Tibial nerve (tissue), 4 donors: ENCODE measurements at regions not wholly inside any gene's neighbourhood (a gene's known extent, or its start where the extent isn't known, plus 50 kb on each side); places are given as distances from the start of the nearest gene placed in this dataset.

Experiments used
- DNase-seq, 2 donors: peaks; one replicate each; pipeline ENCODE4 v3.0.0-alpha.2; 2019; ENCODE audit warnings: low spot score in 2 of 2
- H3K27ac ChIP-seq, 4 donors: fragments of 200-600 bp; sonication (generic) in 3 of 4; one replicate each; pipeline ENCODE4 v1.5.1; 2017 to 2019; ENCODE audit warnings: mild to moderate bottlenecking in 1 of 4
- H3K27me3 ChIP-seq, 2 donors: fragments of 200-600 bp; sonication (generic) in 1 of 2; one replicate each; pipeline versions ENCODE4 v1.5.1 to v1.6.0; 2017 to 2019
- H3K36me3 ChIP-seq, 3 donors: fragments of 200-600 bp; sonication (generic); one replicate each; pipeline ENCODE4 v1.5.1; 2018 to 2019
- H3K4me1 ChIP-seq, 4 donors: fragments of 200-600 bp; sonication (generic) in 3 of 4; one replicate each; pipeline ENCODE4 v1.5.1; 2017 to 2019
- H3K4me3 ChIP-seq, 4 donors: fragments of 200-600 bp; sonication (generic) in 3 of 4; one replicate each; pipeline ENCODE4 v1.5.1; 2017 to 2019; ENCODE audit warnings: mild to moderate bottlenecking in 1 of 4, moderate library complexity in 1 of 4
- H3K9me3 ChIP-seq, 4 donors: fragments of 200-600 bp; sonication (generic) in 3 of 4; one replicate each; pipeline ENCODE4 v1.5.1; 2017 to 2019
- EP300 ChIP-seq, 2 donors: sonication (generic); formaldehyde crosslinking; IDR thresholded peaks; one replicate each; pipeline ENCODE4 v1.6.1; 2017; ENCODE audit warnings: antibody characterized with exemption in 2 of 2, mild to moderate bottlenecking in 1 of 2
- POLR2A ChIP-seq, 2 donors: fragments of 450-650 bp; IDR thresholded peaks; one replicate each; pipeline ENCODE4 v1.6.1; 2017; ENCODE audit warnings: antibody characterized with exemption in 2 of 2, mild to moderate bottlenecking in 2 of 2, moderate library complexity in 2 of 2
- WGBS, 2 donors: methylation state at CpG; one replicate each; pipeline ENCODE4 v1.1.5; 2018; 5-methylcytosine and 5-hydroxymethylcytosine counted together
- TF ChIP-seq, protein P1 (sequence below), 5 experiments: fragments of 200-600 bp in 3 of 5; fragments of 450-650 bp in 2 of 5; sonication (generic) in 3 of 5; IDR thresholded peaks; one replicate each; pipeline ENCODE4 v1.5.1; 2016 to 2019; ENCODE audit warnings: antibody characterized with exemption in 5 of 5, mild to moderate bottlenecking in 3 of 5, moderate library complexity in 2 of 5

DNA sequence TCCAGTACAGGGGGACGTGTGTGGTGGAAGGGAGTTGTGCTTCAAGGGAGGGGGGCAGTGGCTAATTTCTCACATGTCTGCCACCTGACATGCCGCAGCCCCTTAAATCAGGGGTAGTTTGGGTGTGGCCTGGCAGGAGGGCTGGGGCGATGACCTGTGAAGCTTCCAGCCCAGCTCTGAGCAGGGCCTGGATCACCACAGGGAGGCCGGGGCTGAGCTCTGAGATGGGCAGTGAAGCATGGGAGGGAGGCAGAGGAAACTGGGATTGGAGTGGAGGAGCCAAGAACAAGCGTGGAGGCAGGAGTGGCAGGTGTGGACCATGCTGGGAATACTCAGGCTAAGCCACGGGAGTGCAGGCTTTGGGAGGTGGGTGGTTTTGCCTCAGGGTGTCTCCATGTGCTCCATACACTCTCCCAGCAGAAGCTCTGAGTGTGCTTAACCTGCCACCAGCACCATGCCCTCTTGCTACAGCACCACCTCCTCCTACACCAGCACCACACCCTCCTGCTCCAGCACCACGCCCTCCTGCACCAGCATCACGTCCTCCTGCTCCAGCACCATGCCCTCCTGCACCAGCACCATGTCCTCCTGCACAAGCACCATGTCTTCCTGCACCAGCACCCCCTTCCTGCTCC is 99.3 kb upstream of the SHH start:
- Histone ChIP-seq H3K36me3 (peaks cover 0 to 16% (median 0%) of the 10 kb centered on the region in 3 donors), H3K9me3 (peaks cover 0 to 44% (median 0%) of the 10 kb centered on the region in 4 donors), H3K27me3 (no peaks in the 10 kb centered on the region), H3K4me1 (no peaks in the 10 kb centered on the region), H3K27ac (no peak overlapping the region), H3K4me3 (no peak overlapping the region)
- no peak for DNase-seq
- 74 to 76% methylated on average over 8 of the region's 8 CpGs for WGBS, 2 donors
- TF ChIP-seq POLR2A (IDR thresholded peaks at IDR 0.05) (no peak), EP300 (IDR thresholded peaks at IDR 0.05) (no peak)
- TF ChIP-seq, protein P1, sequence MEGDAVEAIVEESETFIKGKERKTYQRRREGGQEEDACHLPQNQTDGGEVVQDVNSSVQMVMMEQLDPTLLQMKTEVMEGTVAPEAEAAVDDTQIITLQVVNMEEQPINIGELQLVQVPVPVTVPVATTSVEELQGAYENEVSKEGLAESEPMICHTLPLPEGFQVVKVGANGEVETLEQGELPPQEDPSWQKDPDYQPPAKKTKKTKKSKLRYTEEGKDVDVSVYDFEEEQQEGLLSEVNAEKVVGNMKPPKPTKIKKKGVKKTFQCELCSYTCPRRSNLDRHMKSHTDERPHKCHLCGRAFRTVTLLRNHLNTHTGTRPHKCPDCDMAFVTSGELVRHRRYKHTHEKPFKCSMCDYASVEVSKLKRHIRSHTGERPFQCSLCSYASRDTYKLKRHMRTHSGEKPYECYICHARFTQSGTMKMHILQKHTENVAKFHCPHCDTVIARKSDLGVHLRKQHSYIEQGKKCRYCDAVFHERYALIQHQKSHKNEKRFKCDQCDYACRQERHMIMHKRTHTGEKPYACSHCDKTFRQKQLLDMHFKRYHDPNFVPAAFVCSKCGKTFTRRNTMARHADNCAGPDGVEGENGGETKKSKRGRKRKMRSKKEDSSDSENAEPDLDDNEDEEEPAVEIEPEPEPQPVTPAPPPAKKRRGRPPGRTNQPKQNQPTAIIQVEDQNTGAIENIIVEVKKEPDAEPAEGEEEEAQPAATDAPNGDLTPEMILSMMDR (IDR thresholded peaks at IDR 0.05): no peak

DNA sequence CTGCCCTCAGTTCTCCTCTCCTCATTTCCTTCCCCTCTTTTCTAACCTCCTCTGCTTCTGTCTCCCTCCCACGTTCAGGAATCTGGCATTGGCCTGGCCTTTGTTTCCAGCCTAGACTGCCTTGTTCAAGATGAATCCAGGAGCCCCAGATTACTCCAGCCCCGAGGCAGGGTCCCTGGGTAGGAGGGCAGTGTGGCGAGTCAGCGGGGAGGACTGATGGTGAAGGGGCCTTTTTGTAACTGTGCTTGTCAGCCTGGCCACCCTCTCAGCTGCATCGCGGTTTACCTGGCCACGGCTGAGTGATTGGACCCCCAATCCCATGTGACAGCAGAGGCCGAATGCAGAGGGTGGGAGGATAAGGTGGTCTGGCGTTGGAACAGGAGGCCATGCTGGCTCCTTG is 96.1 kb upstream of the SHH start:
- DNase-seq: no peak
- Histone ChIP-seq H3K27ac (no peak overlapping the region), H3K4me1 (no peaks in the 10 kb centered on the region), H3K4me3 (no peak overlapping the region), H3K9me3 (peaks cover 0 to 54% (median 0%) of the 10 kb centered on the region in 4 donors), H3K36me3 (peaks cover 0 to 16% (median 0%) of the 10 kb centered on the region in 3 donors), H3K27me3 (no peaks in the 10 kb centered on the region)
- WGBS, 2 donors: 62 to 78% methylated on average over 6 to 9 of the region's 9 CpGs
- TF ChIP-seq, protein P1 (IDR thresholded peaks at IDR 0.05): no peak
- TF ChIP-seq EP300 (IDR thresholded peaks at IDR 0.05): no peak

DNA sequence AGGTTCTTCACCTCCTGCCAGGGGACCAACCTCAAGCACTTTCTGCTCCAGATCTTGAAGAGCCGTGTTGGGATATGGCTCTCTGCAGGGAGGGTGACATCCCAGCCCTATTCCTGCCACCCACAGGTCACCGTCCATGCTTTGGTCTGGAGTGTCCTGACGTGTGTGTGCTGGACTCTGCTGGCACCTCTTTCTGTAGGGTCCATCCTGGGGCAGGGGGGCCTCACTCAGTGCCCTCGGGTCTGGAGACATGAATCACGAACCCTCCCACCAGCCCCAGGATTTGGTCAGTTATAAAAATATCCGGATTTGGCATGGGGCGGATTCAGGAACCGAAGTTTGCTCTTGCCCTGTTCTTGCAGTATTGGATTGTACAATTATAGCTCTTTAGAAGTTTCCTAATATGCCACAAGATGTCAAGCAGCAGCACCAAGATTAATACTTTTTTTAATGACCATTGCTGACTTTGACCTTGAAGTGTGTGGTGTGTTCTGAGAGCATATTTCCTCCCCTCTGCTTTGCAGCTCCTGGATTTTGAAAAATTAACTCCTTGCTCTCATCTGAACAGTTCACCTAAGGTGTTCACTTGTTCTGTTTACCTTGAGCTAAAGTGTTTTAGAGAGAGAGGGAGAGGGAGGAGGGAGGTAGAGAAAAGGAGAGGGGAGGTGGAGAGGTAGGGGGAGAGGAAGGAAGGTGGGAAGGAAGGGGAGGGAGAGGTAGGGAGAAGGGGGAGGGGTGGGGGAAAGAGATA is 95.4 kb upstream of the SHH start:
- DNase-seq: no peak
- Histone ChIP-seq H3K4me1 (no peaks in the 10 kb centered on the region), H3K27ac (no peak overlapping the region), H3K9me3 (peaks cover 0 to 52% (median 0%) of the 10 kb centered on the region in 4 donors), H3K4me3 (no peak overlapping the region), H3K27me3 (no peaks in the 10 kb centered on the region), H3K36me3 (peaks cover 0 to 16% (median 0%) of the 10 kb centered on the region in 3 donors)
- WGBS, 2 donors: 63 to 65% methylated on average over 7 to 8 of the region's 8 CpGs
- TF ChIP-seq POLR2A (IDR thresholded peaks at IDR 0.05) (no peak), EP300 (IDR thresholded peaks at IDR 0.05) (no peak)
- TF ChIP-seq, protein P1 (IDR thresholded peaks at IDR 0.05): no peak

DNA sequence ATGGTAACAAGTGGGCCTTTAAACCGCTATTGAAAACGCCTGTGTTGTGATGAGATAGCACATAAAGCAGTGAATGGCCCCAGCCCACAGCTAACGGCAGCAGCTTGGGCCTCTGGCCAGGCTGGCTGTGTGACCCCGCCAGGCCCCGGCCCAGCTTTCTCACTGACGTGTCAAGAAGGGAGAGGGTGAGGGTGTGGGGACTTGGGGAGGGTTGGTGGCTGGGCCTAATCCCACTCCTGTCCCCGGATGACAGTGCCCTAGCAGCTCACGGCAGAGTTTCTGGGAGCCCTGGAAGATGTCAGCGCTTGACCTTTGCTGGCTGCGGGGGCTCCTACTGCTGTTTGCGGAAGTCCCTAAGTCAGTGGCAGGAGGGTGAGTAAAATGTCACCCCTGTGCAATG is 88.9 kb upstream of the SHH start:
- no peak for TF ChIP-seq POLR2A (IDR thresholded peaks at IDR 0.05)
- TF ChIP-seq, protein P1 (IDR thresholded peaks at IDR 0.05): no peak
- no peak for TF ChIP-seq EP300 (IDR thresholded peaks at IDR 0.05)
- 74 to 78% methylated on average over 10 to 11 of the region's 11 CpGs for WGBS, 2 donors
- H3K4me3 ChIP-seq: no peak overlapping the region
- no peak overlapping the region for H3K27ac ChIP-seq
- H3K27me3 ChIP-seq: no peaks in the 10 kb centered on the region
- H3K9me3 ChIP-seq: peaks cover 0 to 26% (median 0%) of the 10 kb centered on the region in 4 donors
- DNase-seq: no peak
- H3K36me3 ChIP-seq: no peaks in the 10 kb centered on the region
- no peaks in the 10 kb centered on the region for H3K4me1 ChIP-seq

DNA sequence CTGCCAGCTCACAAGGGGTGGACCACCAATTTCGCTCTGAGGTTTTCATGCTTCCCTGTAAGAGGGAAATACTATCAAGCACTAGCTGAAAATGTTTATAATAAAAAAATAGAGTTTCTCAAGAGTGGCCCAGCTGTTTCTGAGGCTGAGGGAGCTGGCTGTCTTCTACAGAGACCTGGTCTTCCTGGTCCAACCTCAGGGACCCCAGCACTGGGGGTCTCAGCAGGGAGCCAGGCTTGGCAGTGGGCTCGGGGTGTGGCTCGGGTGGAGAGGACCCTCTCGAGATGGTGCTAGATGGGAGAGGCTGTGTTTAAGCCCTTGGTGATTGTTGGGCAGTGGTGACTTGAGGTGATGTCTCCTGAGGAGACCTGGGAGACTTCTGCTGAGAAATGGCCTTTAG is 87.3 kb upstream of the SHH start:
- no peaks in the 10 kb centered on the region for H3K36me3 ChIP-seq
- peaks cover 0 to 17% (median 0%) of the 10 kb centered on the region in 4 donors for H3K9me3 ChIP-seq
- no peak for DNase-seq
- TF ChIP-seq EP300 (IDR thresholded peaks at IDR 0.05): no peak
- no peak for TF ChIP-seq POLR2A (IDR thresholded peaks at IDR 0.05)
- TF ChIP-seq, protein P1 (IDR thresholded peaks at IDR 0.05): no peak
- H3K4me3 ChIP-seq: no peak overlapping the region
- H3K27ac ChIP-seq: no peak overlapping the region
- no peaks in the 10 kb centered on the region for H3K27me3 ChIP-seq
- H3K4me1 ChIP-seq: no peaks in the 10 kb centered on the region
- 89 to 97% methylated on average over 4 of the region's 4 CpGs for whole genome bisulfite sequencing, 2 donors
